Urinary bladder (tissue), 4 donors: ENCODE measurements at regions not wholly inside any gene's neighbourhood (a gene's known extent, or its start where the extent isn't known, plus 50 kb on each side); places are given as distances from the start of the nearest gene placed in this dataset. TPM values are rescaled to one million over a fixed set of nuclear protein-coding genes. Genes with fewer than 3 reads are reported as not detected.

ENCODE experiments used
- DNase-seq: peaks from one replicate; pipeline ENCODE4 v3.0.0-alpha.2; 2015; ENCODE audit errors: extremely low spot score
- H3K27ac ChIP-seq: one replicate; pipeline ENCODE4 v1.5.1; 2013; ENCODE audit warnings: low read depth, mild to moderate bottlenecking, moderate library complexity
- H3K36me3 ChIP-seq: one replicate; pipeline ENCODE4 v1.6.1; 2013; ENCODE audit warnings: mild to moderate bottlenecking, moderate library complexity; ENCODE audit not compliant: insufficient read depth
- H3K4me1 ChIP-seq: one replicate; pipeline ENCODE4 v1.6.1; 2013; ENCODE audit warnings: mild to moderate bottlenecking, moderate library complexity; ENCODE audit not compliant: insufficient read depth
- H3K4me3 ChIP-seq: one replicate; pipeline ENCODE4 v1.5.1; 2013; ENCODE audit warnings: low read depth, low read length
- WGBS: extraction: QIAGEN DNeasy Blood & Tissue Kit; methylation state at CpG from one replicate; pipeline ENCODE4 v1.1.7; 2013; 5-methylcytosine and 5-hydroxymethylcytosine counted together
- small RNA-seq: library from RNA; depleted of rRNA; stranded (forward); fragments of <200 nt; gene quantifications from one replicate; pipeline ENCODE3, GENCODE V24; 2014
- donor health status: healthy with polysubstance abuse.
- donor health status: healthy.

GRCh38 chr1:218200979-218201378, 84.1 kb upstream of the RRP15 start:
- H3K27ac ChIP-seq: no peak overlapping the region
- DNase-seq: no peak
- no peaks in the 10 kb centered on the region for H3K4me1 ChIP-seq
- 63% methylated on average over 3 of the region's 3 CpGs for WGBS
- no peaks in the 10 kb centered on the region for H3K36me3 ChIP-seq
- H3K4me3 ChIP-seq: no peak overlapping the region

GRCh38 chr1:218201601-218202000, 83.5 kb upstream of the RRP15 start:
- no peak overlapping the region for H3K27ac ChIP-seq
- no peaks in the 10 kb centered on the region for H3K4me1 ChIP-seq
- WGBS: 65% methylated on average over 1 of the region's 1 CpG
- DNase-seq: no peak
- H3K4me3 ChIP-seq: no peak overlapping the region
- no peaks in the 10 kb centered on the region for H3K36me3 ChIP-seq

DNA sequence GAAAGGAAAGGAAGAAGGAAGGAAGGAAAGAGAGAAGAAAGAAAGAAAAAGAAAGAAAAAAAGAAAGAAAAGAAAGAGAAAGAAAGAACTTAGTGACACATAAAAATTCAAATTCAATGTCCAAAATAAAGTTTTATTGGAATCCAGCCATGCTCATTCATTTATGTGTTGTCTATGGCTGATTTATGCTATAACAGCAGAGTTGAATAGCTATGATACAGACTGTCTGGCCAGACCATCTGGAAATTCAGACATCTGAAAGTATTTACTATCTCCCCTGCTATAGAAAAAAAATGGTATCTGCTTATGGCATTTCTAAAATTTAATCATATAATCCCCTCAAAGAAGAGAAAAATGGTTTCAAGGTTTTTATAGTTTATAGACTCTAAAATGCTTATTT, 79.4 kb upstream of the RRP15 start:
- DNase-seq: no peak
- Histone ChIP-seq H3K4me1 (no peaks in the 10 kb centered on the region), H3K27ac (no peak overlapping the region), H3K36me3 (no peaks in the 10 kb centered on the region), H3K4me3 (no peak overlapping the region)

GRCh38 chr1:218207194-218207593, 77.9 kb upstream of the RRP15 start:
- no peak overlapping the region for H3K27ac ChIP-seq
- no peaks in the 10 kb centered on the region for H3K36me3 ChIP-seq
- no peak for DNase-seq
- no peak overlapping the region for H3K4me3 ChIP-seq
- H3K4me1 ChIP-seq: no peaks in the 10 kb centered on the region
- WGBS: 40% methylated on average over 3 of the region's 3 CpGs

DNA sequence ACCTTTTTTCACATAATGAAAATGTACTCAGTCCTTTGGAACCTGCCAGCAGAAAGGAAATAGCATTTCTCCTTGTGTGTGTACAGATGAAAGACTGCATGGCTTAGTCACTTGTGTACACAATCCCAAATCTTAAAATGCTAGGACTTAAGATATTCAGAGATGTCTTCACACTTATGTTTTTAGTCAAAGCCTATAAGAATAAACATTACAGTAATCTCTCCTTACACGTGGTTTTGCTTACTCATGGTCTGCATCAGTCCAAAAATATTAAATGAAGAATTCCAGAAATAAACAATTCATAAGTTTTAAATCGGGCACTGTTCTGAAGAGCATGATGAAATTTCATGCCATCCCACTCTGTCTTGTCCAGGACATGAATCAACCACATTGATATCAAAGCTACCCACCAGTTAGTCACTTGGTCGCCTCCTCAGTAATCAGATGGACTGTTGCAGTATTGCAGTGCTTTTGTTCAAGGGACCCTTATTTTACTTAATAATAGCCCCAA, 75.7 kb upstream of the RRP15 start:
- DNase-seq: no peak
- no peak overlapping the region for H3K4me3 ChIP-seq
- 39% methylated on average over 3 of the region's 3 CpGs for WGBS
- H3K36me3 ChIP-seq: no peaks in the 10 kb centered on the region
- no peaks in the 10 kb centered on the region for H3K4me1 ChIP-seq
- H3K27ac ChIP-seq: no peak overlapping the region

DNA sequence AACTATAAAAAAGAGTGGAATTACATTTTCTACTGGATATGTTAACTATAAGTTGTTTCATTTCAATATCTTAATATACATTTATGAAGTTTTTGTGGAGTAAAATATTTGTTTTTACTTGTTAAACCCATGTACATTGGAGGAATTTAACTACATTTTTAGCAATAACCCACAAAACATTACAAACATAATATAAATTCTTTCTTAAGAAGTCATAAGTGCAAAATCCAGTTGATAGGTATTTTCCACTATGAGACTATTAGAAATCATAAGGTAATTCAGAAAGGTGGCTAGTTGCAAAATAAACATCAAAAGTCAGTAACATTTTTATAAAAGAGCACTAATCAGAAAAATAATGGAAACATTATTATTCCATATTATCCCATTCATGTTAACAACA, 73.9 kb upstream of the RRP15 start:
- DNase-seq: no peak
- H3K27ac ChIP-seq: no peak overlapping the region
- no peak overlapping the region for H3K4me3 ChIP-seq
- no peaks in the 10 kb centered on the region for H3K36me3 ChIP-seq
- H3K4me1 ChIP-seq: no peaks in the 10 kb centered on the region

DNA sequence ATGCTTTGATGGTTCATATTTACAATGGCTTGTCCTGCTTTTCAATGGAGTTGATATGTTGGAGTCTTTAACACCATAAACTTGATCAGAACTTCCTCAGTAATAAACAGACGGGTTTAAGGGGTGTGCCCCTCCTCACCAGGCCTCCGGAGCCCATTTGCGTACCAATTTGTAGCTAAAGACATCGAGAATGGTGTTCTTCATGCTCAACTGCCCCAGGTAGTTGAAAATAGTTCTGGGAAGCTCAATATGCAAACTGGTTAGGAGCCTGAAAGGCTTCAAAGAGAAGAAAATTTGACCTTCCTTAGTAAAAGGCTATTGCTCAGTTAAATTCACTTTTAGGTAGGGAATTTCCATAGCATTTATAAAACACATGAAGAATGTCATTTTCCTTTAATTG, 68.1 kb upstream of the RRP15 start:
- Histone ChIP-seq H3K36me3 (no peaks in the 10 kb centered on the region), H3K4me3 (no peak overlapping the region), H3K4me1 (no peaks in the 10 kb centered on the region), H3K27ac (no peak overlapping the region)
- DNase-seq: no peak
- WGBS: 24% methylated on average over 4 of the region's 4 CpGs

GRCh38 chr1:218219460-218219859, 65.6 kb upstream of the RRP15 start:
- no peaks in the 10 kb centered on the region for H3K36me3 ChIP-seq
- no peak overlapping the region for H3K27ac ChIP-seq
- WGBS: 36% methylated on average over 2 of the region's 2 CpGs
- H3K4me3 ChIP-seq: no peak overlapping the region
- H3K4me1 ChIP-seq: no peaks in the 10 kb centered on the region
- DNase-seq: no peak

DNA sequence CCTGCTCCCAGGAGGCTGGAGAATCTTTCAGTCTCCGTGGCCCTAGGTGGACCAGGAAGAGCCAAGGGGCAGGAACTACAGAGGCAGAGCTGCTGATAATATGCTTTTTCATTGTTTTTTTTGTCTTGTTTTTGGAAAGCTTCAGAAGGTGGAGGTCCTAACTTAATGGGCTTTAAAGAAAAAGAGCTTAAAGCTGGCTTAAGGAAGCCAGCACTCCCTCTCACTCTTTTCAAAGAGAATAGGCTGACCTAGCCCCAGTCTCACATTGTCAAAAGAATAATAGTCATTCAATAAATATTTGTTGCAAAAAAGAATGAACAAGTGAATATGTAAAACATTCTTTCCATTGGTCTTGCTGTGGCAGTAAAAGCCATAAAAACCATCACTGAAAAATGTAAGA, 61.0 kb upstream of the RRP15 start:
- no peaks in the 10 kb centered on the region for H3K36me3 ChIP-seq
- H3K4me3 ChIP-seq: no peak overlapping the region
- H3K27ac ChIP-seq: no peak overlapping the region
- no peak for DNase-seq
- H3K4me1 ChIP-seq: no peaks in the 10 kb centered on the region
- 85% methylated on average over 1 of the region's 1 CpG for WGBS

DNA sequence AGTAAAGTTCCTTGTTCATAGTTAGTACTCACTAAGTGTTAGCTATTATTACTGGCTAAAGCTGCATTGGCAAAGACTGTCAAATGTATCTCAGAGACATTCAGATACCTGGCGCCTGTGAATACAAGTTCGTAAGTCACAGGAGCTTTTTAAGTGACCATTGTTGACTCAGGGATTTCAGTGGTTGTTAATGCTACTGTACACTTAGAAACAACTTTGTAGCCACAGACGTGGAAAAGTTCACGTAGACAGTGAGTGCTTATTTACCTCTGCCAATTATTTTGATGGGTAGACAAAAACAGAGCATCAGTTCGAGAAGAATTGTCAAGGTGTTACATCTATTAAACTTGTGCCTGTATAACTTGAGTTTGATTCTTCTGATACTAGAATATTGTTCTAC, 59.1 kb upstream of the RRP15 start:
- H3K4me3 ChIP-seq: no peak overlapping the region
- H3K27ac ChIP-seq: no peak overlapping the region
- 80% methylated on average over 5 of the region's 5 CpGs for WGBS
- no peaks in the 10 kb centered on the region for H3K4me1 ChIP-seq
- no peak for DNase-seq
- H3K36me3 ChIP-seq: no peaks in the 10 kb centered on the region

Small RNA genes in the stretch of these regions (small RNA-seq; reads per million reads assigned to genes)
- gene RNU1-141P: not detected
